ENCODE measurements at regions not wholly inside any gene's neighbourhood (a gene's known extent, or its start where the extent isn't known, plus 50 kb on each side); places are given as distances from the start of the nearest gene placed in this dataset.

- no peak overlapping the region for H3K9ac ChIP-seq (ENCODE audit: low read length)
- H3K9me3 ChIP-seq (ENCODE audit: insufficient read depth, low read length) = no peaks in the 10 kb centered on the region
- H4K20me1 ChIP-seq (ENCODE audit: insufficient read depth, low read length) = no peaks in the 10 kb centered on the region
- TF ChIP-seq EZH2phosphoT487 (IDR thresholded peaks at IDR 0.05; ENCODE audit: low read depth) (no peak), CTCF (IDR thresholded peaks at IDR 0.05; ENCODE audit: low read depth, low read length) (no peak)
- no peaks in the 10 kb centered on the region for H3K36me3 ChIP-seq (replicated peaks; ENCODE audit: low read depth, low read length)
- no peak overlapping the region for H2AFZ ChIP-seq (ENCODE audit: low read depth, low read length)
- H3K4me1 ChIP-seq (ENCODE audit: low read length) = no peaks in the 10 kb centered on the region
- H3K4me3 ChIP-seq (ENCODE audit: low read length) = no peak overlapping the region
- no peak overlapping the region for H3K4me2 ChIP-seq (ENCODE audit: low read length)
- H3K27ac ChIP-seq (ENCODE audit: low read length) = no peak overlapping the region
- no peaks in the 10 kb centered on the region for H3K27me3 ChIP-seq (ENCODE audit: low read depth, low read length)
- H3K79me2 ChIP-seq (ENCODE audit: low read length) = no peaks in the 10 kb centered on the region
Measured at GRCh38 chr2:223122781-223123180, 70.8 kb downstream of the KCNE4 start.

GRCh38 chr2:223123855-223124610 is 72.0 kb downstream of the KCNE4 start:
- Histone ChIP-seq H3K79me2 (ENCODE audit: low read length) (no peaks in the 10 kb centered on the region), H4K20me1 (ENCODE audit: insufficient read depth, low read length) (no peaks in the 10 kb centered on the region), H3K27ac (ENCODE audit: low read length) (no peak overlapping the region), H3K36me3 (replicated peaks; ENCODE audit: low read depth, low read length) (no peaks in the 10 kb centered on the region), H3K27me3 (ENCODE audit: low read depth, low read length) (no peaks in the 10 kb centered on the region), H2AFZ (ENCODE audit: low read depth, low read length) (no peak overlapping the region), H3K4me3 (ENCODE audit: low read length) (no peak overlapping the region), H3K4me2 (ENCODE audit: low read length) (no peak overlapping the region), H3K4me1 (ENCODE audit: low read length) (no peaks in the 10 kb centered on the region), H3K9ac (ENCODE audit: low read length) (no peak overlapping the region), H3K9me3 (ENCODE audit: insufficient read depth, low read length) (no peaks in the 10 kb centered on the region)
- no peak for TF ChIP-seq EZH2phosphoT487 (IDR thresholded peaks at IDR 0.05; ENCODE audit: low read depth)
- no peak for TF ChIP-seq CTCF (IDR thresholded peaks at IDR 0.05; ENCODE audit: low read depth, low read length)

- no peak overlapping the region for H3K4me2 ChIP-seq (ENCODE audit: low read length)
- TF ChIP-seq CTCF (IDR thresholded peaks at IDR 0.05; ENCODE audit: low read depth, low read length) (no peak), EZH2phosphoT487 (IDR thresholded peaks at IDR 0.05; ENCODE audit: low read depth) (no peak)
- no peaks in the 10 kb centered on the region for H3K4me1 ChIP-seq (ENCODE audit: low read length)
- no peak overlapping the region for H3K27ac ChIP-seq (ENCODE audit: low read length)
- H2AFZ ChIP-seq (ENCODE audit: low read depth, low read length) = no peak overlapping the region
- H3K9me3 ChIP-seq (ENCODE audit: insufficient read depth, low read length) = no peaks in the 10 kb centered on the region
- no peaks in the 10 kb centered on the region for H3K36me3 ChIP-seq (replicated peaks; ENCODE audit: low read depth, low read length)
- no peak overlapping the region for H3K9ac ChIP-seq (ENCODE audit: low read length)
- H3K27me3 ChIP-seq (ENCODE audit: low read depth, low read length) = no peaks in the 10 kb centered on the region
- H3K4me3 ChIP-seq (ENCODE audit: low read length) = no peak overlapping the region
- no peaks in the 10 kb centered on the region for H4K20me1 ChIP-seq (ENCODE audit: insufficient read depth, low read length)
- H3K79me2 ChIP-seq (ENCODE audit: low read length) = no peaks in the 10 kb centered on the region
Measured at GRCh38 chr2:223141606-223142005, 89.6 kb downstream of the KCNE4 start.

GRCh38 chr2:223142118-223142517 is 90.1 kb downstream of the KCNE4 start:
- no peak overlapping the region for H3K27ac ChIP-seq (ENCODE audit: low read length)
- H4K20me1 ChIP-seq (ENCODE audit: insufficient read depth, low read length) = no peaks in the 10 kb centered on the region
- H3K27me3 ChIP-seq (ENCODE audit: low read depth, low read length) = no peaks in the 10 kb centered on the region
- H3K9ac ChIP-seq (ENCODE audit: low read length) = no peak overlapping the region
- no peaks in the 10 kb centered on the region for H3K4me1 ChIP-seq (ENCODE audit: low read length)
- H3K36me3 ChIP-seq (replicated peaks; ENCODE audit: low read depth, low read length) = no peaks in the 10 kb centered on the region
- no peaks in the 10 kb centered on the region for H3K79me2 ChIP-seq (ENCODE audit: low read length)
- H3K9me3 ChIP-seq (ENCODE audit: insufficient read depth, low read length) = no peaks in the 10 kb centered on the region
- H3K4me2 ChIP-seq (ENCODE audit: low read length) = no peak overlapping the region
- H3K4me3 ChIP-seq (ENCODE audit: low read length) = no peak overlapping the region
- TF ChIP-seq EZH2phosphoT487 (IDR thresholded peaks at IDR 0.05; ENCODE audit: low read depth) = no peak
- TF ChIP-seq CTCF (IDR thresholded peaks at IDR 0.05; ENCODE audit: low read depth, low read length) = no peak
- H2AFZ ChIP-seq (ENCODE audit: low read depth, low read length) = no peak overlapping the region

All from OCI-LY3 (cell line).